KMS-11 (cell line): ENCODE measurements at regions not wholly inside any gene's neighbourhood (a gene's known extent, or its start where the extent isn't known, plus 50 kb on each side); places are given as distances from the start of the nearest gene placed in this dataset.

ENCODE experiments used
- H2AFZ ChIP-seq: fragments of 200-600 bp; sonication (generic); 2 replicates; pipeline ENCODE4 v1.6.1; 2016; ENCODE audit warnings: antibody characterized with exemption, mixed run types, low read depth
- H3K27ac ChIP-seq: fragments of 200-600 bp; sonication (generic); 2 replicates; pipeline ENCODE4 v1.6.1; 2016; ENCODE audit warnings: mild to moderate bottlenecking, mixed run types
- H3K27me3 ChIP-seq: fragments of 200-600 bp; sonication (generic); 2 replicates; pipeline ENCODE4 v1.6.1; 2017; ENCODE audit warnings: mild to moderate bottlenecking, low read depth, mixed run types, moderate library complexity; ENCODE audit not compliant: insufficient read depth
- H3K36me3 ChIP-seq: fragments of 200-600 bp; sonication (generic); 2 replicates; pipeline ENCODE4 v1.6.1; 2017; ENCODE audit warnings: mild to moderate bottlenecking, mixed run types; ENCODE audit not compliant: insufficient read depth
- H3K4me1 ChIP-seq: fragments of 200-600 bp; sonication (generic); 2 replicates; pipeline ENCODE4 v1.6.1; 2016; ENCODE audit warnings: mild to moderate bottlenecking, low read depth, mixed run types; ENCODE audit not compliant: poor library complexity, severe bottlenecking
- H3K4me2 ChIP-seq: fragments of 200-600 bp; sonication (generic); 2 replicates; pipeline ENCODE4 v1.7.0; 2016; ENCODE audit warnings: mild to moderate bottlenecking, mixed run types
- H3K4me3 ChIP-seq: fragments of 200-600 bp; sonication (generic); IDR thresholded peaks from 2 replicates; pipeline ENCODE4 v1.6.1; 2017; ENCODE audit warnings: low read depth, low read length, mixed read lengths; ENCODE audit not compliant: insufficient read depth
- H3K79me2 ChIP-seq: fragments of 200-600 bp; sonication (generic); 2 replicates; pipeline ENCODE4 v1.6.1; 2016; ENCODE audit warnings: low read depth, mixed run types; ENCODE audit not compliant: insufficient read depth
- H3K9ac ChIP-seq: fragments of 200-600 bp; sonication (generic); 2 replicates; pipeline ENCODE4 v1.6.1; 2016; ENCODE audit warnings: mild to moderate bottlenecking, mixed run types
- H4K20me1 ChIP-seq: fragments of 200-600 bp; sonication (generic); 2 replicates; pipeline ENCODE4 v1.6.1; 2016; ENCODE audit warnings: mild to moderate bottlenecking, mixed run types; ENCODE audit not compliant: insufficient read depth
- TF ChIP-seq, protein P1 (sequence below): fragments of 200-600 bp; sonication (generic); conservative IDR thresholded peaks from 2 replicates; pipeline ENCODE4 v1.6.1; 2017; ENCODE audit warnings: low read depth, mild to moderate bottlenecking, antibody characterized with exemption, low read length, moderate library complexity, mixed read lengths

DNA sequence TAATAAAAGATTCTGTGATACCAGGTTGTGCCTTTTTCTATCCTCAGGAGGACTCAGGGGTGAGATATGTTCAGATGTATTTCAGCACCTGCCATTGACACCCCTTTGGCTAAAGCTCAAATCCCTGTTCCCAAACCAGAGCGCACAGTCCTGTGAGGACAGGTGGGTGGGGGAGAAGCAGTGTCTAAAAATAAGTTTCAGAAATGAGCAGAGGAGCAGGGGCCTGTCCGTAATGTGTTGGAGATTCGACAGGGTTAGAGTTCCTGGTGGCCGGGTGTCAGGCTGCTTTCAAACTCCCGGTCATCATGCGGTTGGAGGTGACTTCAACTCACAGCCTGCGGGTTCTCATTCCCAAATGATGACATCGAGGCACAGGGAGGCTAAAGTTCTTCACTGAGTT, 211.5 kb downstream of the KLF6 start:
- TF ChIP-seq, protein P1, sequence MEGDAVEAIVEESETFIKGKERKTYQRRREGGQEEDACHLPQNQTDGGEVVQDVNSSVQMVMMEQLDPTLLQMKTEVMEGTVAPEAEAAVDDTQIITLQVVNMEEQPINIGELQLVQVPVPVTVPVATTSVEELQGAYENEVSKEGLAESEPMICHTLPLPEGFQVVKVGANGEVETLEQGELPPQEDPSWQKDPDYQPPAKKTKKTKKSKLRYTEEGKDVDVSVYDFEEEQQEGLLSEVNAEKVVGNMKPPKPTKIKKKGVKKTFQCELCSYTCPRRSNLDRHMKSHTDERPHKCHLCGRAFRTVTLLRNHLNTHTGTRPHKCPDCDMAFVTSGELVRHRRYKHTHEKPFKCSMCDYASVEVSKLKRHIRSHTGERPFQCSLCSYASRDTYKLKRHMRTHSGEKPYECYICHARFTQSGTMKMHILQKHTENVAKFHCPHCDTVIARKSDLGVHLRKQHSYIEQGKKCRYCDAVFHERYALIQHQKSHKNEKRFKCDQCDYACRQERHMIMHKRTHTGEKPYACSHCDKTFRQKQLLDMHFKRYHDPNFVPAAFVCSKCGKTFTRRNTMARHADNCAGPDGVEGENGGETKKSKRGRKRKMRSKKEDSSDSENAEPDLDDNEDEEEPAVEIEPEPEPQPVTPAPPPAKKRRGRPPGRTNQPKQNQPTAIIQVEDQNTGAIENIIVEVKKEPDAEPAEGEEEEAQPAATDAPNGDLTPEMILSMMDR, result no peak
- H3K4me1 ChIP-seq, result no peaks in the 10 kb centered on the region
- H3K27ac ChIP-seq, result no peak overlapping the region
- H3K79me2 ChIP-seq, result no peaks in the 10 kb centered on the region
- no peak overlapping the region for H3K4me3 ChIP-seq
- H2AFZ ChIP-seq, result no peak overlapping the region
- no peaks in the 10 kb centered on the region for H3K27me3 ChIP-seq
- no peak overlapping the region for H3K9ac ChIP-seq
- no peaks in the 10 kb centered on the region for H3K36me3 ChIP-seq
- H3K4me2 ChIP-seq, result no peak overlapping the region
- no peaks in the 10 kb centered on the region for H4K20me1 ChIP-seq

DNA sequence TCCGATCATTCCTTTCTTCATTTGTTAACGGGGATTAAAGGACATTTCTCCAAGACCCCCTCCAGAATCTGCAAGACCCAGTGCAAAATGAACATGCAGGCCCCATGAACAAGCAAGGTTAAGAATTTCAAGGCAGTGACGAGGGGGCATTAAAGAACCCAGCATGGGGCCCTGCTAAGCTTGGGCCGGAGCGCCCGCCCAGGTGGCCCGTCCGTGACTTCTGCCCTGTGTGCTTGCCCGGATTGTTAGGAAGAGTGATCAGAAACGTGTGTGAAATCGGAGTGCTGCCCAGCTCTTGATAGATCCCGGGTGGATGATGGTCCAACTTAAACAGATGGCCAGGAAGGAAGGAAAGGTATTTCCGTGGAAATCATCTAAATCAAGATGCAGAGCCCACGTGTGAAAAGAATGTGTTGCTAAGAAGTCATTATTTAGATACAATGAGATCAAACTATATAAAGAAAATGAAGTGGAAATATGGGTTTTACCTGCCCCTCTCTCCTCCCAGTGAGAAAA, 213.6 kb downstream of the KLF6 start:
- Histone ChIP-seq H3K27ac (no peak overlapping the region), H3K79me2 (no peaks in the 10 kb centered on the region), H3K4me1 (no peaks in the 10 kb centered on the region), H3K36me3 (no peaks in the 10 kb centered on the region), H2AFZ (no peak overlapping the region), H3K4me3 (no peak overlapping the region), H3K4me2 (no peak overlapping the region), H3K27me3 (no peaks in the 10 kb centered on the region), H3K9ac (no peak overlapping the region), H4K20me1 (no peaks in the 10 kb centered on the region)
- TF ChIP-seq, protein P1, result no peak

DNA sequence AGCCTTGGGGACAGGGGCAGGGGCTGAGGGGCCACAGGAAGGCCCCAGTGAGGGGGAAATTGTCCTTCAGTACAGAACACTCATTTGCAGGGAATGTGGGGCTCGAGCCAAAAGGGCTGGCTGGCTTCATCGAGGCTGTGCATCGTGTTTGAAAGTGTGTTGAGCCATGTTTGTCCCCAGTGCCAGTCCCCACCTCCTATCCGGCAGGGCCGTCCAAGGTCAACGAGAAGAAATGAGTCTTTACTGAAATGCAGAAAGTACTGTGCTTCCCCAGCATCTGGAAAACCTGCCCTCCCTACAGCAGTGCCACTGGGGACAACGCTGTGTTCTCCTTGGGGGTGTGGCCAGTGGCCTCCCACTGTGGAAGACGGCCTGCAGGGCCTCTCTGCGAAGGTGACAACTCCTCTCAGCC, 214.1 kb downstream of the KLF6 start:
- Histone ChIP-seq H3K27ac (no peak overlapping the region), H3K4me1 (no peaks in the 10 kb centered on the region), H3K4me3 (no peak overlapping the region), H3K4me2 (no peak overlapping the region), H3K27me3 (no peaks in the 10 kb centered on the region), H4K20me1 (no peaks in the 10 kb centered on the region), H3K79me2 (no peaks in the 10 kb centered on the region), H2AFZ (no peak overlapping the region), H3K36me3 (no peaks in the 10 kb centered on the region), H3K9ac (no peak overlapping the region)
- TF ChIP-seq, protein P1, result no peak

DNA sequence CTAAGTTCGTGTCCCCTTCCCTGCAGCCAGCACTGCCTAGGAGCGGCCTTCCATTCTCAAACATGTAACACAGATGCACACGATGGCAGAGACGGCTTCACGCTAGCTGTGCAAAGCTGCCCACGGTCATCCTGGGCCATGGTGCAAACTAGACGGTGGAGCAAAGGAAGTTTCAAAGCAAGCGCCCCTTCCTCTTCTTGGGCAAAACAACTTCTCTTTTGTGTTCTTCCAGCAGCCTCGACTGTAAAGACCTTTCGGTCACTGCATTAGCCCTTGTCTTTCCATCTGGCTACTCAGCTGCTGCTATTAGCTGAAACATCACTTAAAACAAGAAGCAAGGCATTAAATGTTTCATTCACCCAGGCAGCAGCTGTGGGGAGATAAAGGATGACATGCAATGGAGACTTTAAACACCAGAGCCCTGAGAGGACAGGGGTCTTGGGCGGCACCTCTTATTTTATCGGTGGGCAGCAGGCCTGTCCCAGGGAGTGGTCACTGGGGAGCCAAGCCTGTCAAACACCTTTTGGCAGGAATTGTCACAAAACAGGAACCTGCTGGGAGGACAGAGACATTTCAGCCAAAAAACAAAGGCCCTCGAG, 214.8 kb downstream of the KLF6 start:
- Histone ChIP-seq H3K79me2 (no peaks in the 10 kb centered on the region), H4K20me1 (no peaks in the 10 kb centered on the region), H2AFZ (no peak overlapping the region), H3K27ac (no peak overlapping the region), H3K4me2 (no peak overlapping the region), H3K9ac (no peak overlapping the region), H3K36me3 (no peaks in the 10 kb centered on the region), H3K4me1 (no peaks in the 10 kb centered on the region), H3K27me3 (no peaks in the 10 kb centered on the region), H3K4me3 (no peak overlapping the region)
- TF ChIP-seq, protein P1, result no peak
